CD14-positive monocyte (primary cell): ENCODE measurements at regions not wholly inside any gene's neighbourhood (a gene's known extent, or its start where the extent isn't known, plus 50 kb on each side); places are given as distances from the start of the nearest gene placed in this dataset.

ENCODE experiments used
- DNase-seq, 3 donors: peaks; one replicate each; pipeline ENCODE4 v3.0.0-alpha.2; 2011 to 2022
- H2AFZ ChIP-seq: 2 replicates; pipeline ENCODE4 v1.6.0; 2012; ENCODE audit warnings: mild to moderate bottlenecking, low read depth, low read length, inconsistent platforms; ENCODE audit not compliant: insufficient read depth, poor library complexity, severe bottlenecking
- H3K27ac ChIP-seq, 2 donors: 1 replicate in 1 of 2; 2 replicates in 1 of 2; pipeline ENCODE4 v1.5.1; 2012 to 2013; ENCODE audit warnings: low read length in 2 of 2, control low read depth in 1 of 2, inconsistent platforms in 1 of 2, low read depth in 1 of 2, mild to moderate bottlenecking in 1 of 2
- H3K27me3 ChIP-seq, 2 donors: one replicate each; pipeline versions ENCODE4 v1.6.0 to v1.6.1; 2011 to 2013; ENCODE audit warnings: low read length in 2 of 2; ENCODE audit not compliant: control insufficient read depth in 2 of 2, insufficient read depth in 2 of 2
- H3K36me3 ChIP-seq, 2 donors: replicated peaks in 1 of 2; 1 replicate in 1 of 2; 2 replicates in 1 of 2; pipeline versions ENCODE4 v1.5.1 to v1.6.1; 2012 to 2013; ENCODE audit warnings: low read length in 2 of 2, control low read depth in 1 of 2, inconsistent platforms in 1 of 2, mild to moderate bottlenecking in 1 of 2; ENCODE audit not compliant: insufficient read depth in 2 of 2, control insufficient read depth in 1 of 2
- H3K4me1 ChIP-seq, 2 donors: 1 replicate in 1 of 2; 2 replicates in 1 of 2; pipeline versions ENCODE4 v1.5.1 to v1.6.1; 2012 to 2013; ENCODE audit warnings: low read length in 2 of 2, control low read depth in 1 of 2, inconsistent platforms in 1 of 2, mild to moderate bottlenecking in 1 of 2, moderate library complexity in 1 of 2; ENCODE audit not compliant: insufficient read depth in 2 of 2, control insufficient read depth in 1 of 2
- H3K4me2 ChIP-seq: replicated peaks from 2 replicates; pipeline ENCODE3; 2012; ENCODE audit warnings: low read length, moderate library complexity, mild to moderate bottlenecking; ENCODE audit not compliant: poor library complexity, severe bottlenecking; ENCODE audit errors: extremely low read depth
- H3K4me3 ChIP-seq, 3 experiments: fragments of 200-600 bp in 1 of 3; sonication (generic) in 1 of 3; replicated peaks in 1 of 3; 1 replicate in 2 of 3; 2 replicates in 1 of 3; pipeline ENCODE4 v1.5.1; 2011 to 2013; ENCODE audit warnings: low read length in 3 of 3, mild to moderate bottlenecking in 3 of 3, control low read depth in 2 of 3, low read depth in 2 of 3, inconsistent platforms in 1 of 3, moderate library complexity in 1 of 3
- H3K79me2 ChIP-seq: 2 replicates; pipeline ENCODE4 v1.6.0; 2012; ENCODE audit warnings: mild to moderate bottlenecking, control low read depth, inconsistent platforms, low read length, moderate library complexity; ENCODE audit not compliant: insufficient read depth
- H3K9ac ChIP-seq: 2 replicates; pipeline ENCODE4 v1.6.0; 2017; ENCODE audit warnings: low read length, mild to moderate bottlenecking; ENCODE audit not compliant: insufficient read depth, poor library complexity, severe bottlenecking
- H3K9me3 ChIP-seq, 2 donors: replicated peaks in 1 of 2; 1 replicate in 1 of 2; 2 replicates in 1 of 2; pipeline versions ENCODE4 v1.5.1 to v1.6.1; 2012 to 2013; ENCODE audit warnings: low read length in 2 of 2, control low read depth in 1 of 2; ENCODE audit not compliant: control insufficient read depth in 1 of 2, insufficient read depth in 1 of 2
- H4K20me1 ChIP-seq: 2 replicates; pipeline ENCODE4 v1.6.0; 2012; ENCODE audit warnings: mild to moderate bottlenecking, low read length, control low read depth, moderate library complexity; ENCODE audit not compliant: insufficient read depth
- H3K27ac Mint-ChIP-seq, 7 donors: one replicate each; pipeline ENCODE4 v1.8.0; 2020; ENCODE audit warnings: mild to moderate bottlenecking in 7 of 7, mixed read lengths in 7 of 7, moderate library complexity in 6 of 7, inconsistent platforms in 2 of 7
- H3K27me3 Mint-ChIP-seq, 3 donors: one replicate each; pipeline ENCODE4 v1.8.0; 2021 to 2022; ENCODE audit warnings: low read depth in 3 of 3, mild to moderate bottlenecking in 3 of 3, mixed read lengths in 3 of 3, moderate library complexity in 3 of 3, inconsistent platforms in 1 of 3
- H3K36me3 Mint-ChIP-seq, 2 donors: one replicate each; pipeline ENCODE4 v1.8.0; 2020; ENCODE audit warnings: mixed read lengths in 2 of 2, inconsistent platforms in 1 of 2, mild to moderate bottlenecking in 1 of 2
- H3K4me1 Mint-ChIP-seq: one replicate; pipeline ENCODE4 v1.8.0; 2020; ENCODE audit warnings: mild to moderate bottlenecking, mixed read lengths
- H3K4me3 Mint-ChIP-seq, 2 donors: one replicate each; pipeline ENCODE4 v1.8.0; 2020; ENCODE audit warnings: mild to moderate bottlenecking in 2 of 2, mixed read lengths in 2 of 2, moderate library complexity in 1 of 2
- H3K9me3 Mint-ChIP-seq, 7 donors: one replicate each; pipeline ENCODE4 v1.8.0; 2020 to 2022; ENCODE audit warnings: mixed read lengths in 7 of 7, mild to moderate bottlenecking in 6 of 7, moderate library complexity in 6 of 7, inconsistent platforms in 2 of 7
- WGBS: methylation state at CpG from one replicate; pipeline ENCODE4 v1.1.5; 2013; ENCODE audit warnings: missing lambda C conversion rate; ENCODE audit not compliant: insufficient coverage; 5-methylcytosine and 5-hydroxymethylcytosine counted together
- intact Hi-C, 2 donors: fragments of 100-400 bp; cut with micrococcal nuclease; formaldehyde crosslinking; loops; one replicate each; pipeline versions ENCODE4 v1.15.0 to v1.15.1; 2023
- TF ChIP-seq, protein P1 (sequence below): fragments of 200-600 bp; IDR thresholded peaks from one replicate; pipeline ENCODE4 v1.8.0; 2022; ENCODE audit warnings: antibody characterized with exemption, mild to moderate bottlenecking

DNA sequence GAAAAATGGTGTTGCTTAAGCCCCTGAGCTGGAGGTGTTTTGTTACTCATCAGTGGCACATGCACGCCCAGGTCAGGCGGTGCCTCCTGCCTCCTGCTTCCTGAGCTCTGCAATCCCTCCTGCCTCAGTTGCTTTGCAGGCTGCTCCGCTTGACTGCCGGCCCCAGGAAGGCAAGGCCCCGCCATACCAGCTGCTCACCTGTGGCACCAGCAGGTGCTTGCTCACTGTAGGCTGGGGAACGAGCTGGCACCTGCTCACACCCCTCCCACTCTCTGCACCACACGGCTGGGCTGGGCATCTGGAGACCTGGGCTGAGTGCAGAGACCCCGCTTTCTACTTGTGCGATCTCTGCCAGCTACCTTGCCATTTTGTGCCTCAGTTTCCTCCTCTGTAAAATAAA lies 200.2 kb downstream of the RBFOX3 start:
- Mint-ChIP-seq H3K4me1 (no peaks in the 10 kb centered on the region), H3K4me3 (no peak overlapping the region), H3K9me3 (peaks cover 0 to 10% (median 3%) of the 10 kb centered on the region in 7 donors), H3K27ac (no peak overlapping the region), H3K36me3 (no peaks in the 10 kb centered on the region), H3K27me3 (peaks cover 31 to 39% (median 34%) of the 10 kb centered on the region in 3 donors)
- Histone ChIP-seq H3K27me3 (peaks cover 0 to 29% of the 10 kb centered on the region in 2 donors), H3K79me2 (no peaks in the 10 kb centered on the region), H3K4me3 (no peak overlapping the region), H3K36me3 (no peaks in the 10 kb centered on the region), H3K27ac (no peak overlapping the region), H3K4me1 (no peaks in the 10 kb centered on the region), H4K20me1 (no peaks in the 10 kb centered on the region), H3K4me2 (no peak overlapping the region), H3K9me3 (peaks cover 0 to 4% of the 10 kb centered on the region in 2 donors), H2AFZ (no peak overlapping the region), H3K9ac (no peak overlapping the region)
- TF ChIP-seq, protein P1, sequence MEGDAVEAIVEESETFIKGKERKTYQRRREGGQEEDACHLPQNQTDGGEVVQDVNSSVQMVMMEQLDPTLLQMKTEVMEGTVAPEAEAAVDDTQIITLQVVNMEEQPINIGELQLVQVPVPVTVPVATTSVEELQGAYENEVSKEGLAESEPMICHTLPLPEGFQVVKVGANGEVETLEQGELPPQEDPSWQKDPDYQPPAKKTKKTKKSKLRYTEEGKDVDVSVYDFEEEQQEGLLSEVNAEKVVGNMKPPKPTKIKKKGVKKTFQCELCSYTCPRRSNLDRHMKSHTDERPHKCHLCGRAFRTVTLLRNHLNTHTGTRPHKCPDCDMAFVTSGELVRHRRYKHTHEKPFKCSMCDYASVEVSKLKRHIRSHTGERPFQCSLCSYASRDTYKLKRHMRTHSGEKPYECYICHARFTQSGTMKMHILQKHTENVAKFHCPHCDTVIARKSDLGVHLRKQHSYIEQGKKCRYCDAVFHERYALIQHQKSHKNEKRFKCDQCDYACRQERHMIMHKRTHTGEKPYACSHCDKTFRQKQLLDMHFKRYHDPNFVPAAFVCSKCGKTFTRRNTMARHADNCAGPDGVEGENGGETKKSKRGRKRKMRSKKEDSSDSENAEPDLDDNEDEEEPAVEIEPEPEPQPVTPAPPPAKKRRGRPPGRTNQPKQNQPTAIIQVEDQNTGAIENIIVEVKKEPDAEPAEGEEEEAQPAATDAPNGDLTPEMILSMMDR = no peak
- 87% methylated on average over 9 of the region's 9 CpGs for WGBS
- intact Hi-C loops = no loop called here
- DNase-seq = no peak

DNA sequence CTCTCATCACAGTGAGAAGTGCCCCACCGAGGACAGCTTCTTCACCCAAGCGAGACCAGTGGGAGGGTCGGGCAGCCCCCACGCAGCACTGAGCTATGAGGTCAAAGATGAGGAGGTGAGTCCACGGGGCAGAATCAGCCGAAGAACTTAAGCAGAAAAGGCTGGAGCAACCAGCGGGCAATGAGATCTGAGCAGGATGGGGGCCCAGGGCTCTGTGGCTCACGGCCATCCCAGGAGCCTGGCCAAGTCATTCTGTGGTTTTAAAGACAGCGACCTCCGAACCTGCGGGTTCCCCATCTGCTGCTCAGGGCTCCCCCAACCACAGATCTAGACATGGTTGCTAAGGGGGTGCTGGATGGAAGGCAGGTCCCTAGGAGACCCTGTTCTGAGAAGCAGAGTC lies 202.6 kb downstream of the RBFOX3 start:
- Histone ChIP-seq H3K79me2 (no peaks in the 10 kb centered on the region), H4K20me1 (no peaks in the 10 kb centered on the region), H3K4me3 (no peak overlapping the region), H3K9me3 (peaks cover 0 to 5% of the 10 kb centered on the region in 2 donors), H2AFZ (no peak overlapping the region), H3K4me2 (no peak overlapping the region), H3K9ac (no peak overlapping the region), H3K27me3 (peaks cover 0 to 27% of the 10 kb centered on the region in 2 donors), H3K36me3 (no peaks in the 10 kb centered on the region), H3K27ac (no peak overlapping the region), H3K4me1 (no peaks in the 10 kb centered on the region)
- H3K27ac Mint-ChIP-seq = no peak overlapping the region
- H3K4me1 Mint-ChIP-seq = no peaks in the 10 kb centered on the region
- intact Hi-C loops = no loop called here
- H3K27me3 Mint-ChIP-seq = peaks cover 39 to 44% (median 39%) of the 10 kb centered on the region in 3 donors
- H3K4me3 Mint-ChIP-seq = peak overlapping the region in 1 of 2 donors; percentile 46
- TF ChIP-seq, protein P1 = no peak
- peaks cover 0 to 13% (median 5%) of the 10 kb centered on the region in 7 donors for H3K9me3 Mint-ChIP-seq
- 44% methylated on average over 6 of the region's 11 CpGs for WGBS
- DNase-seq = no peak
- H3K36me3 Mint-ChIP-seq = no peaks in the 10 kb centered on the region
